ENCODE measurements at regions not wholly inside any gene's neighbourhood (a gene's known extent, or its start where the extent isn't known, plus 50 kb on each side); places are given as distances from the start of the nearest gene placed in this dataset.
"Not testable (repeated sequence)": the region's sequence is repeated elsewhere in the genome, so short reads cannot be mapped to it uniquely, and the experiment has no call there.

DNA sequence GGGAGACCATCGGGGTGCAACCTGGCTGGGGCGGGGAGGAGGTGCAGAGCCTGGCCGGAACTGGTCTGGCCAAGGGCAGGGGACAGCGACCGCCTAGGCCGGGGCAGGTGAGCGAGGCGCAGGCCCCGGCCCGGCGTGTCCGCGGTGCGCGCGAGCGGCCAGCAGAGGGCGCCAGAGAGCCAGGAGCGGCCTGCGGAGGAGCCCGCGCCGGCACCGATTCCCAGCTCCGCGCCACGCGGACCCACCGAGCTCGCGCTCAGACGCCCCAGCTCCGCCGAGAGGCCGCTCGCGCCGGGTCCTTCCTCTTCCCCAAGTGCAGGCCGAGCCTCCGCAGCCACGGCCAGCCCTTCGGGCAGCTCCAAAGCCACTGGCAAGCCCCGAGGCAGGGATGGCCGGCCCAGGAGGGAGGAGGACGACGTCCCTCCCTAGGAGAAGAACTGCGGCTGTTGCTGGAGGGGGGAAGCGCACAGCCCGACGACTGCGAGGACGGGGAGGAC is 128.9 kb upstream of the HMX1 start:
- TF ChIP-seq RAD21 (IDR thresholded peaks at IDR 0.05; ENCODE audit: low read depth) (peak; percentile 60), ZFX (IDR thresholded peaks at IDR 0.05) (peak; percentile 53)
- TF ChIP-seq, protein P1, sequence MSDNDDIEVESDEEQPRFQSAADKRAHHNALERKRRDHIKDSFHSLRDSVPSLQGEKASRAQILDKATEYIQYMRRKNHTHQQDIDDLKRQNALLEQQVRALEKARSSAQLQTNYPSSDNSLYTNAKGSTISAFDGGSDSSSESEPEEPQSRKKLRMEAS (IDR thresholded peaks at IDR 0.05): peak; percentile 69
- TF ChIP-seq, protein P2, sequence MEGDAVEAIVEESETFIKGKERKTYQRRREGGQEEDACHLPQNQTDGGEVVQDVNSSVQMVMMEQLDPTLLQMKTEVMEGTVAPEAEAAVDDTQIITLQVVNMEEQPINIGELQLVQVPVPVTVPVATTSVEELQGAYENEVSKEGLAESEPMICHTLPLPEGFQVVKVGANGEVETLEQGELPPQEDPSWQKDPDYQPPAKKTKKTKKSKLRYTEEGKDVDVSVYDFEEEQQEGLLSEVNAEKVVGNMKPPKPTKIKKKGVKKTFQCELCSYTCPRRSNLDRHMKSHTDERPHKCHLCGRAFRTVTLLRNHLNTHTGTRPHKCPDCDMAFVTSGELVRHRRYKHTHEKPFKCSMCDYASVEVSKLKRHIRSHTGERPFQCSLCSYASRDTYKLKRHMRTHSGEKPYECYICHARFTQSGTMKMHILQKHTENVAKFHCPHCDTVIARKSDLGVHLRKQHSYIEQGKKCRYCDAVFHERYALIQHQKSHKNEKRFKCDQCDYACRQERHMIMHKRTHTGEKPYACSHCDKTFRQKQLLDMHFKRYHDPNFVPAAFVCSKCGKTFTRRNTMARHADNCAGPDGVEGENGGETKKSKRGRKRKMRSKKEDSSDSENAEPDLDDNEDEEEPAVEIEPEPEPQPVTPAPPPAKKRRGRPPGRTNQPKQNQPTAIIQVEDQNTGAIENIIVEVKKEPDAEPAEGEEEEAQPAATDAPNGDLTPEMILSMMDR (IDR thresholded peaks at IDR 0.05 in 2 of 3, conservative IDR thresholded peaks at IDR 0.05 in 1 of 3; ENCODE audit: borderline replicate concordance in 1 of 3, insufficient read depth in 1 of 3, low read depth in 2 of 3, low read length in 2 of 3): peak; percentile 38 to 60 (median 56); a peak in 5 of 6 replicates
- H3K27me3 ChIP-seq (ENCODE audit: insufficient read depth, low read length); RAD21 ChIA-PET (ENCODE audit: low non-redundant PET in 1 of 2, low total read pairs in 2 of 2, uncharacterized antibody in 2 of 2, unreplicated experiment in 2 of 2); H2AFZ ChIP-seq (ENCODE audit: low read depth, low read length, poor library complexity, severe bottlenecking); H3K9me3 ChIP-seq (ENCODE audit: control insufficient read depth in 1 of 2, insufficient read depth in 1 of 2, low read depth in 1 of 2, low read length in 2 of 2); POLR2A ChIA-PET; H3K9me2 ChIP-seq (ENCODE audit: insufficient read depth); H3K4me1 ChIP-seq (ENCODE audit: control insufficient read depth in 1 of 2, insufficient read depth in 2 of 2, low read length in 2 of 2); BruUV-seq (replicated peaks); H3K79me2 ChIP-seq (ENCODE audit: insufficient read depth, low read length); H3K36me3 ChIP-seq (ENCODE audit: control insufficient read depth in 1 of 2, insufficient read depth in 2 of 2, low read length in 2 of 2); H4K20me1 ChIP-seq (ENCODE audit: insufficient read depth); H3K27ac ChIP-seq (ENCODE audit: low read depth, low read length): not testable (repeated sequence)
- H3K4me2 ChIP-seq (ENCODE audit: low read length): peak overlapping the region; percentile 65
- intact Hi-C loops (cut with micrococcal nuclease): loop anchor here (2.0 kb wide), 1 partner anchor 122 kb away; no protein-coding TSS in a partner anchor
- H3K4me3 ChIP-seq (replicated peaks in 1 of 2; ENCODE audit: low read depth in 1 of 2, low read length in 2 of 2): peak overlapping the region; percentile 23 to 40
- CTCF ChIA-PET: interaction anchor here (0.7 to 1.2 kb wide), 5 partner anchors 8 to 123 kb away, joined by 3 to 15 read pairs (median 6); no protein-coding TSS in a partner anchor
- DNase-seq (ENCODE audit: low read depth, low spot score) (peak; percentile 6), ATAC-seq (peak; percentile 94)
- H3K9ac ChIP-seq (ENCODE audit: low read length): peak overlapping the region; percentile 40; the same call in 1 of the 2 replicates

DNA sequence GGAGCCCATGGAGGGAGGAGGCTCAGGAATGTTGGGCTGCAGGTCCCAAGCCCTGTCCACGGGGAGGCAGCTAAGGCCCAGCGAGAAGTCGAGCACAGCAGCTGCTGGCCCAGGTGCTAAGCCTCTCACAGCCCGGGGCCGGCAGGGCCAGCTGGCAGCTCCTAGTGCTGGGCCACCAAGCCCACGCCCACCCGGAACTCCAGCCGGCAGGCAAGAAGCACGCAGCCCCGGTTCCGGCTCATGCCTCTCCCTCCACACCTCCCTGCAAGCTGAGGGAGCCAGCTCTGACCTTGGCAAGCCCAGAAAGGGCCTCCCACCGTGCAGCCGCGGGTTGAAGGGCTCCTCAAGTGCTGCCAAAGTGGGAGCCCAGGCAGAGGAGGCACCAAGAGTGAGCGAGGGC is 121.3 kb upstream of the HMX1 start:
- H3K4me1 ChIP-seq (ENCODE audit: control insufficient read depth in 1 of 2, insufficient read depth in 2 of 2, low read length in 2 of 2); H3K9ac ChIP-seq (ENCODE audit: low read length); H3K36me3 ChIP-seq (ENCODE audit: control insufficient read depth in 1 of 2, insufficient read depth in 2 of 2, low read length in 2 of 2); H4K20me1 ChIP-seq (ENCODE audit: insufficient read depth); ATAC-seq; DNase-seq (ENCODE audit: low read depth, low spot score); H3K9me2 ChIP-seq (ENCODE audit: insufficient read depth); POLR2A ChIA-PET; intact Hi-C loops (cut with micrococcal nuclease); BruUV-seq (replicated peaks); H2AFZ ChIP-seq (ENCODE audit: low read depth, low read length, poor library complexity, severe bottlenecking); H3K79me2 ChIP-seq (ENCODE audit: insufficient read depth, low read length); H3K9me3 ChIP-seq (ENCODE audit: control insufficient read depth in 1 of 2, insufficient read depth in 1 of 2, low read depth in 1 of 2, low read length in 2 of 2); H3K4me2 ChIP-seq (ENCODE audit: low read length); H3K4me3 ChIP-seq (replicated peaks in 1 of 2; ENCODE audit: low read depth in 1 of 2, low read length in 2 of 2); H3K27me3 ChIP-seq (ENCODE audit: insufficient read depth, low read length); RAD21 ChIA-PET (ENCODE audit: low non-redundant PET in 1 of 2, low total read pairs in 2 of 2, uncharacterized antibody in 2 of 2, unreplicated experiment in 2 of 2); H3K27ac ChIP-seq (ENCODE audit: low read depth, low read length): not testable (repeated sequence)
- CTCF ChIA-PET: interaction anchor here (1.0 kb wide), 1 partner anchor 110 kb away, joined by 3 read pairs; no protein-coding TSS in a partner anchor

Data from HCT116 (cell line).